ENCODE measurements at regions not wholly inside any gene's neighbourhood (a gene's known extent, or its start where the extent isn't known, plus 50 kb on each side); places are given as distances from the start of the nearest gene placed in this dataset.

DNA sequence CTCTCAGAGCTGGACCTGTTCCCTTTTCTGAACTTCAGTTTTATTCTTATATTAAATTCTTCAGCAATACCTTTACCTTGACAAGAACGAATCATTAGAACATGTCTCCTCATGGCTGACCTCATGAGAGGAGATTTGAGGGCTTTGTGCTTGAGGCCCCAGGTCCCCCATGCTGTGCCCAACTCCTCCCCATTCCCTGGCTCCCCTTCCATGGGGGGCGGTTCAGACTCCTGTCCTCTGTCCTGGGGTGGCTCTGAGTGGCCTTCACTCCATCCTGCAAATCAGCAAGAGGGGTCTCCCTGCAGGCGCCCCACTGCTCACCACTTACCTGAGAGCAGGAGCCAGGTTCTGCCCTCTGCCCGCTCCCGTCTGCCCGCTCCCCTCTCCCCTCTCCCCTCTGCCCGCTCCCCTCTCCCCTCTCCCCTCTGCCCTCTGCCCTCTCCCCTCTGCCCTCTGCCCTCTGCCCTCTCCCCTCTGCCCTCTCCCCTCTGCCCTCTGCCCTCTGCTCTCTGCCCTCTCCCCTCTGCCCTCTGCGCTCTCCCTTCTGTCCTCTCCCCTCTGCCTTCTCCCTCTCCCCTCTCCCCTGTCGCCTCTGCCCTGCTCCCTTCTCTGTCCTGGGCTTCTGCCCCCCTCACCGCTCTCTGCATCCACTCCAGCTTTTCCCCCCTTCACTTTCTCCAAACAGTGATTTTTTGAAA, 98.7 kb upstream of the ALKAL2 start:
- TF ChIP-seq CTCF (IDR thresholded peaks at IDR 0.05) (no peak), POLR2A (IDR thresholded peaks at IDR 0.05) (no peak)

Data from thyroid gland (tissue), 4 donors.